ENCODE measurements at regions not wholly inside any gene's neighbourhood (a gene's known extent, or its start where the extent isn't known, plus 50 kb on each side); places are given as distances from the start of the nearest gene placed in this dataset.

- Histone ChIP-seq H3K36me3 (ENCODE audit: control insufficient read depth in 2 of 2, insufficient read depth in 1 of 2, low read length in 2 of 2) (no peaks in the 10 kb centered on the region), H3K4me1 (ENCODE audit: control insufficient read depth, insufficient read depth, low read length) (no peaks in the 10 kb centered on the region), H3K4me3 (ENCODE audit: low read depth, low read length) (no peak overlapping the region), H3K27ac (ENCODE audit: extremely low read depth, low read depth, low read length) (no peak overlapping the region), H3K9me3 (ENCODE audit: control insufficient read depth, insufficient read depth, low read depth, low read length) (no peaks in the 10 kb centered on the region)
- ChIA-PET CTCF (no interaction called here), POLR2A (no interaction called here)
- no peak for TF ChIP-seq ZFHX2 (tag by site-specific recombination; conservative IDR thresholded peaks at IDR 0.05)
- no peak for TF ChIP-seq ZNF707 (tag by site-specific recombination; IDR thresholded peaks at IDR 0.05)
- no peak for TF ChIP-seq ZNF600 (tag by site-specific recombination; IDR thresholded peaks at IDR 0.05)
- no peak for TF ChIP-seq IKZF3 (tag by site-specific recombination; IDR thresholded peaks at IDR 0.05)
- no peak for TF ChIP-seq ZEB2 (tag by site-specific recombination; IDR thresholded peaks at IDR 0.05)
- TF ChIP-seq ZNF133 (tag by site-specific recombination; IDR thresholded peaks at IDR 0.05): no peak
- no peak for TF ChIP-seq ZNF529 (tag by site-specific recombination; IDR thresholded peaks at IDR 0.05; ENCODE audit: insufficient replicate concordance)
- no peak for TF ChIP-seq ZBTB44 (tag by site-specific recombination; IDR thresholded peaks at IDR 0.05)
- TF ChIP-seq ZNF768 (tag by site-specific recombination; IDR thresholded peaks at IDR 0.05): no peak
- no peak for TF ChIP-seq ZNF19 (tag by site-specific recombination; IDR thresholded peaks at IDR 0.05; ENCODE audit: low read depth)
- no peak for TF ChIP-seq ZNF555 (tag by site-specific recombination; conservative IDR thresholded peaks at IDR 0.05)
- no peak for TF ChIP-seq ZNF174 (tag by site-specific recombination; IDR thresholded peaks at IDR 0.05)
These were observed 627.3 kb downstream of the IRS1 start for GRCh38 chr2:226172309-226172708.

GRCh38 chr2:226169751-226170581 lies 629.7 kb downstream of the IRS1 start:
- no peak overlapping the region for H3K27ac ChIP-seq (ENCODE audit: extremely low read depth, low read depth, low read length)
- H3K36me3 ChIP-seq (ENCODE audit: control insufficient read depth in 2 of 2, insufficient read depth in 1 of 2, low read length in 2 of 2): no peaks in the 10 kb centered on the region
- H3K4me1 ChIP-seq (ENCODE audit: control insufficient read depth, insufficient read depth, low read length): no peaks in the 10 kb centered on the region
- no peak overlapping the region for H3K4me3 ChIP-seq (ENCODE audit: low read depth, low read length)
- ChIA-PET CTCF (interaction anchor here (0.7 kb wide), 1 partner anchor 496 kb away, joined by 3 read pairs; no protein-coding TSS in a partner anchor), POLR2A (no interaction called here)
- no peaks in the 10 kb centered on the region for H3K9me3 ChIP-seq (ENCODE audit: control insufficient read depth, insufficient read depth, low read depth, low read length)
- no peak for TF ChIP-seq ZNF654 (tag by site-specific recombination; IDR thresholded peaks at IDR 0.05; ENCODE audit: low read depth)
- no peak for TF ChIP-seq ZNF580 (tag by site-specific recombination; IDR thresholded peaks at IDR 0.05)
- no peak for TF ChIP-seq ZNF76 (tag by site-specific recombination; IDR thresholded peaks at IDR 0.05; ENCODE audit: borderline replicate concordance, low read depth)
- TF ChIP-seq ZNF292 (tag by site-specific recombination; IDR thresholded peaks at IDR 0.05; ENCODE audit: borderline replicate concordance, low read depth): no peak
- no peak for TF ChIP-seq ZNF677 (tag by site-specific recombination; IDR thresholded peaks at IDR 0.05)
- TF ChIP-seq ZSCAN16 (tag by site-specific recombination; IDR thresholded peaks at IDR 0.05): no peak
- TF ChIP-seq PRDM10 (tag by site-specific recombination; IDR thresholded peaks at IDR 0.05): no peak
- no peak for TF ChIP-seq ZNF664 (tag by site-specific recombination; IDR thresholded peaks at IDR 0.05)
- TF ChIP-seq ZNF600 (tag by site-specific recombination; IDR thresholded peaks at IDR 0.05): no peak
- TF ChIP-seq ZNF768 (tag by site-specific recombination; IDR thresholded peaks at IDR 0.05): no peak
- no peak for TF ChIP-seq WT1 (tag by site-specific recombination; IDR thresholded peaks at IDR 0.05)
- no peak for TF ChIP-seq SCRT1 (tag by site-specific recombination; IDR thresholded peaks at IDR 0.05; ENCODE audit: borderline replicate concordance)
- no peak for TF ChIP-seq ZNF548 (tag by site-specific recombination; IDR thresholded peaks at IDR 0.05)
- TF ChIP-seq ZNF302 (tag by site-specific recombination; IDR thresholded peaks at IDR 0.05; ENCODE audit: low read depth): no peak
- TF ChIP-seq ZNF16 (tag by site-specific recombination; IDR thresholded peaks at IDR 0.05; ENCODE audit: low read depth): no peak
- no peak for TF ChIP-seq ZNF121 (tag by site-specific recombination; IDR thresholded peaks at IDR 0.05)
- no peak for TF ChIP-seq ZBTB10 (tag by site-specific recombination; IDR thresholded peaks at IDR 0.05)
